Stimulated activated CD8-positive, alpha-beta memory T cell treated with anti-CD3 and anti-CD28 coated beads, Interleukin-4, amount 100 ng/mL, for 24 hours (primary cell): ENCODE measurements at regions not wholly inside any gene's neighbourhood (a gene's known extent, or its start where the extent isn't known, plus 50 kb on each side); places are given as distances from the start of the nearest gene placed in this dataset.
A peak's percentile ranks its signal among the peaks of the same experiment; 100 is the strongest.
"Not testable (repeated sequence)": the region's sequence is repeated elsewhere in the genome, so short reads cannot be mapped to it uniquely, and the experiment has no call there.

Source experiments
- DNase-seq: peaks from one replicate; pipeline ENCODE4 v3.0.0-alpha.2; 2020; ENCODE audit warnings: low read depth

DNA sequence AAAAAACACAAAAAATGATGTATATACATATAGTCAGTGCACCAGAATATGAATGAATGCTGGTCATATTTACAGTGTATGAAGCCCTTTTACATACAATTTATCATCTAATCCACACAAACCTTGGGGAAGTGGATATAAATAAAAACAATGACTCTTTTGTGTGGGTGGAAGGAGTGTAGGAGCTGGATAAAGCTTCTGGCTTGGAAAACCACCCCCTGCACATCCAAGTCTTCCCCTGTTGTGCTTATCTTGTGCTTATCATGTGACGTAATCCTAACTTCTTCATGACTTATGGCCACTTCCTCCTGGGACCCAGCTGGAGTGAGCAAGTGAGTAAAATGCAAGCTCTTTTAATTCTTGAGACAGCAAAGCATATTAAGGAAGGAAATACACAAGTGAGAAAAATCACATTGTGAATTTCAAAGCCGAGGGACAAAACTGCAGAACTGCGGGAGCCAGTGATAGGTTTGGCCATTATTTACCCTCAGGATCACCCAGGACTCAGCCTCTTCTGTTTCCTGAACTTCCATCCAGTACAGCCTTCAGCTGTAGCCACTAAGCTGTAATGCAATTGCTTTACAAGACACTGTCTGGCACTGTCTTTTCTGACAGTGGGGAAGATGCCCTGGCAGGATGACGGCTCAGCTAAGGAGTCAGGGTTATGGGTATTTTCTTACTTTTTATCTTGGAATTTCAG, 104.0 kb upstream of the PPM1J start:
- no peak for DNase-seq

DNA sequence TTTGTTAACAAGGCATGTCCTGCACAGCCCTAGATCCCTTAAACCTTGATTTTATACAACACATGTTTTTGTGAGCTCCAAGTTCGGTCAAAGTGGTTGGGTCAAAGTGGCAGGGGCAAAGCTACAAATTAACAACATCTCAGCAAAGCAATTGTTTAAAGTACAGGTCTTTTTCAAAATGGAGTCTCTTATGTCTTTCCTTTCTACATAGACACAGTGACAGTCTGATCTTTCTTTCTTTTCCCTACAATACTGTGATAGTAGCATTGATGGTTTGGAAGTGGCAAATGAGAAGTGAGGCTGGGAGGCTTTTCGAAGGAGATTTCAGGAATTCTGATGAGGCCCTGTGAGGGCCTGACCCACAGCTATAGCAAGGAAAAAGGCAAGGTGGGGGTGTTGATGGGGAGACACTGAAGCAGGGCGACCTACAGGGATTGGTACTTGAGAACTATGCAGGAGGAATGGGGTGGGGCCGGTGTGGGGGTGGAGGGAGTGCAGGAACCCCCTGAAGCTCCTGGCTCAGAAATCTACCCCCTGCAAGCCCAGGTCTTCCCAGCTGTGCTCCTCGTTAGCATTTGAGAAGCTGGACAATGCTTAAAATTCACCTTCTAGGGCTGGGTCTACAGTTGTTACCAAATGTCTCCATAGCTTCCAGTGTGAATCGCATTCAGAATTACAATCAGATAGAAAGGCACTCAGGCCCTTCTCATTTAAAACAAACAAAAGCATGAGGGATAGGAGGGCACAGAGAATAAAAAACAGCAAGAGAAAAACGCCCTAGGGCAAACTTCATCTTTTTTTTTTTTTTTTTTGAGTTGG, 102.6 kb upstream of the PPM1J start:
- DNase-seq: no peak

DNA sequence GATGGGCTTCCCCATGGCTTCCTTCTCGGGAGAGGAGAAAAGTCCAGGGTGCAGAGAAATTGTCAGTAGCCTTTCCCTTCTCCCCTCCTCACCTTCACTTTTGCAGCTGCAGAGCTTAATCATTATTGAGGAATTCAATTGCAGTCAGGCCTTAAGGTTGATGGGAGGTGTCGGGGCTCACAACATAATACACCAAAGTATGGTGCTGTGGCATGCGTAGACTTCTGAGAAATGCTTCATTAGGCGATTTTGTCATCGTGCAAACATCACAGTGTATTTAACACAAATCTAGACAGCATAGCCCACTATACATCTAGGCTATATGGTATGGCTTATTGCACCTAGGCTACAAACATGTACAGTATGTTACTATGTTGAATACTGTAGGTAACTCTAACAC, 100.2 kb upstream of the PPM1J start:
- DNase-seq: no peak

DNA sequence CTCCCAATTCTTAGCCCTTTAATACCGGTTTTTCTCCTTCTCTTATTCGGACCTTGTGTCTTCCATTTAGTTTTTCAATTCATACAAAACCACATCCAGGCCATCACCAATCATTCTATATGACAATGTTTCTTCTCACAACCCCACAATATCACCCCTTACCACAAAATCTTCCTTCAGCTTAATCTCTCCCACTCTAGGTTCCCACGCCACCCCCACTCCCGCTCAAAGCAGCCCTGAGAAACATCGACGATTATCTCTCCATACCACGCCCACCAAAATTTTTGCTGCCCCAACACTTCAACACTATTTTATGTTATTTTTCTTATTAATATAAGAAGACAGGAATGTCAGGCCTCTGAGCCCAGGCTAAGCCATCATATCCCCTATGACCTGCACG, 99.5 kb upstream of the PPM1J start:
- DNase-seq: not testable (repeated sequence)

DNA sequence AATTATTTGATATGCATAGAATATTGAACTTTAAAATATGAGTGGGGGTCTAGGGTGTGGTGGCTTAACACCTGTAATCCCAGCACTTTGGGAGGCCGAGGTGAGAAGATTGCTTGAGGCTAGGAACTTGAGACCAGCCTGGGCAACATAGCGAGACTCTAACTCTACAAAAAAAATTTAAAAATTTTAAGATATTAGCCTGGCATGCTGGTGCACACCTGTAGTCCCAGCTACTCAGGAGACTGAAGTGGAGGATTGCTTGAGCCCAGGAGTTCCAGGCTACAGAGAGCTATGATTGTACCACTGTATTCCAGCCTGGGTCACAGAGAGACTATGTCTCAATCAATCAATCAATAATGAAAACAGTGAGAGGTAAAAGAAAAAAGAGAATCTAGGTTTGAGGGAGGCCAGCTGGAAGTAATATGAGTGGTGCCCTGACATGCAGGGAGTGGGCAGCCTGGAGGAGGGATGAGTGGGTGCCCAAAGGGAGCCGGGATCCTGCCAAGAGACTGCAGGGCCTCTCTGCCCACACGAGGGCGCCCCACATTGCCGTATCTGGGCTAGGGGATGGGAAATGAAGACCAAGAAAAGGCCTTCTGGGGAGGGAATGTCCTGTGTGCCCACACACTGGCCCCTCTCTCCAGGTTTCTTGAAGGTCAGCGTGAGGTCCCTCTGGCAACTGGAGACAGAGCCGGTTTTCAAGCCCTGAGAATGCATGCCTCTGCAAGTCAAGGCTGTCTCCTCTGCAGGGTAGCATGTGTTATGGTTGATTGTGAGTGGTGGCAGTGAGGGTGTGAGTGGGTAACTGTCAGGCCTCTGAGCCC, 93.9 kb upstream of the PPM1J start:
- DNase-seq: peak; percentile 44

DNA sequence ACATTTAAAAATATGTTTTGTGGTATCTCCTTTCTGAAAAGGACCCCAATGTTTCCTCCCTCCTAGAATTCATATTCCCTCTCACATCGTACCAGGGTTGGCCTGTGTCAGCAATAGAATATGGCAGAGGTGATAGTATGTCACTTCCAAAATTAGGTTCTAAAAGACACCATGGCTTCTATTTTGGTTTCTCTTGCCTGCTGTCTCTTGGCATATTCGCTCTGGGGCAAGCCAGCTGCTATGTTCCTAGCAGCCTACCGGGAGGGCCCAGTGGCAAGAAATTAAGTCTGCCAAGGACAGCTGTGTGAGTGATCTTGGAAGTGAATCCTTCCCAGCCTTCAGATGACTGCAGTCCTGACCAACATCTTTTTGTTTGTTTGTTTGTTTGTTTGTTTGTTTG, 92.9 kb upstream of the PPM1J start:
- DNase-seq: no peak

DNA sequence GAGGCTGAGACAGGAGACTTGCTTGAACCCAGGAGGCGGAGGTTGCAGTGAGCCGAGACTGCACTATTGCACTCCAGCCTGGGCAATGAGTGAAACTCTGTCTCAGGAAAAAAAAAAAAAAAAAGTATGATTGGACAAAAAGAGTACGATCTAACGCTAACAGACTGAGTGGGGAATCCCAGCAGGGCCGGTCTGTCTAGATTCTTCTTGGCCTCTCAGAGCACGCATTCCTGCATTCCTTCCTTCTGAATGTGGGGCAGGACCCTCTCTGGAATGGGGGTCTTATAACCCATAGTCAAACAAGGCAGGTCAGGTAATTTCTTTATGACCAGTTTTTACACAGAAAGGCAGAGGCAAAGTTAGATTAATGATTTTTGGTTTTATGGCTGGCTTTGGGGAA, 92.0 kb upstream of the PPM1J start:
- DNase-seq: no peak

DNA sequence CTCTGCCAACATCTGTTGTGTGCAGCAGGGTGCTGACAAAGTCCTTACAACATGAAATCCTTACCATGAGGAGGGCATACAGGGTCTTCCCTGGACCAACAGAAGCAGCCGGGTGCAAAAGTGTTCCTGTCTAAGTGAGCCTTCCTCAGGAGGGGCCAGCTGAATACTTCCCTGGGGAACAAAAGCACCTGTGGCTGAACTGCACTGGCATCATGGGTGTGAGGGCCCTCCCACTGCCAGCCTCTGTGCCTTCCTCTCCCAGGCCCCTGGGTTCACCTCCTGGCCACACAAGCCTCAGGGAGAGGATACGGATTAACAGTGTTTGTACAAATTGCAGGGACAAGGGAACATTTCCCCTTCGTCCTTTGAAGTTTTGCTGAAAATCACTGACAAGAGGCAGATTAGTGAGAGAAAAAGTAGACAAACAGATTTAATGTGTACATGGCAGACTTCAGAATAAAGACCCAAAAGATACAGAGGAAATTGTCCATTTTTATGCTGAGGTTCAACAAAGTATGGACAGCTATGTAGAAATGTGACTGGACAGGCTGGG, 91.0 kb upstream of the PPM1J start:
- DNase-seq: no peak

DNA sequence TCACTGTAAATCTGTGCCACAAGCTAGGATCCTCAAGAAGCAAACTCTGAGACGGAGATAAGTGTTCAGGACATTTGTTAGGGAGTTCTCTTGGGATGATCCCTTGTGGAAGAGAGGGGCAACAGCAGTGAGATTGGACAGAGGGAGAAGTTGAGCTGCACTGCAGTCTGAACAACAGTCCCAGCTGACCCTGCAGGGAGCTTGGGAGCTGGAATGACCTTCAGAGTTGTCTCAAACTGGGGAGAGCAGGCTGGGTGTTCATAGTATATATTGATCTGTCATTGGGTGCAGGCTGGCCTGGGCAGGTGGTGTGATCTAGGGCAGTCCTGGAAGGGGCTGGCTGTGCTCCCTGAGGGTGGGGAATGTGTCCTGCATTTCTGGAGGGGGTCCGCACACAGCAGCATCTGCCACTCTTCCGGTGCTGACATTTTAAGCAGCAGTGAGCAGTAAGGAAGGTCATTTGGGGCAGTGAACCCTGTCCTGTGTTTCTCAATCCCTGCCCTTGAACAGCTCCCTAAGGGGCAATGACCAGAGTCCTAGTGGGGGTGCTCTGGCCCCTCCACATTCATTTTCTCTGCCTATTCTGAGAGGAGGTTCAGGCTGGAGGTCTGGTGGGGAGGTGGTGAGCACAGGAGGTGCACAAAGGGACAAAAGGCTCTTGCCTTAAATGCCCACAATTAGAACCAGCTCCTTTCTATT, 90.2 kb upstream of the PPM1J start:
- no peak for DNase-seq

DNA sequence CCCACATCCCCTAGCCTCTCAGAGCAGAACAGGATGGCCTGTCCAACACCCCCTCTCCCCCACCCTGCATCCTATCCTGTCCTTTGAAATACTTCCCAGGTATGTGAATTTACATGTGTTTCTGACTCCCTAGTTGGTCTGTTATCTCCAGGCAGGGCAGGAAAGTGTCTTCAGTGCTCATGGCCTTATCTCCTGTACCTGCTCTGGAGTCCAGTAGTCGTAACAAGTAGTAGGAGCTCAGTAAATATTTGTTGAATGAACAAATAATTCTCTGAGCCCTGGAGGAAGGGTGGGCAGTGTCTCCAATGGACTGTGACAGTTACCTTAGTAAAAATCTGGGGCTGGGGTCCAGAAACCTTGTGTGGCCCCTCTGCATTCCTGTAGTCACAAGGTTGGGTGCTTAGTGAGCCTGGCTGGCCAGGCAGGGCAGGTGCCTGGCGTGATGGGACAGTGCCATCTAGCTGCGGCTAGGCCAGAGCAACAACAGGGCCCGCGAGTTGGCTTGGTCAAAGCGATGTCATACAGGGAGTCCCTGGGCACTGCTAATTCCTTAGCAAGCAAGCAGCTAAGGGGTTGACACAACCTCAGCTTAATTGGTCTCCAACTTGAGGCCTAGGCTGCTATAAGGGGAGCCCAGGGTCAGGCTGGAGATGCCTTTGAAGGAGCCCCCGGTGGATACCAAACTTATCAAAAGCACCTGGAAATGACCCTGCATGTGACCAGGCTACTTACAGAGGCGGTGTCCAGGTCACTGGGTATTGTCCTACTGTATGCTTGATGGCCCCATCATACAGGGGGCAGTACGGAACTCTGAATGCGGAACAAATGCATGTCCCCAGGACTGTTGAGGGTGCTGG, 89.0 kb upstream of the PPM1J start:
- DNase-seq: peak; percentile 19

DNA sequence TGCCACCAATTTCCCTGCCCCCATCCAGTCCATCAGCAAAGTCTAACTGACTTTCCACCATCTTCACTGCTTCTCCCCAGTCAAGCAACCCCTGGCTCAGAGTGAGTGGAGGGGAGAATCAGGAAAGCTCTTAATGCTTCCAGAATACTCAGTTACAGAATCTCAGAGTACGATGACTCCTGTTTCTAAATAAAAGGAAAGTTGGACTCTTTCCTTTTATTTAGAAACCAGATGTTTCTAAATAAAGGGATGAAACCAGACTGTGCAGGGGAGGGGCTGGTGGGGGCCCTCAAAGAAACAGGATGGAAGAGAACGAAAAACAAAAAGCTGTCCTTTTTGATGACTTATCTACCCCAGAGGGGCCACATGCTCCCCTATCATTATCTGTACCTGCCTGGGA, 85.2 kb upstream of the PPM1J start:
- DNase-seq: no peak

DNA sequence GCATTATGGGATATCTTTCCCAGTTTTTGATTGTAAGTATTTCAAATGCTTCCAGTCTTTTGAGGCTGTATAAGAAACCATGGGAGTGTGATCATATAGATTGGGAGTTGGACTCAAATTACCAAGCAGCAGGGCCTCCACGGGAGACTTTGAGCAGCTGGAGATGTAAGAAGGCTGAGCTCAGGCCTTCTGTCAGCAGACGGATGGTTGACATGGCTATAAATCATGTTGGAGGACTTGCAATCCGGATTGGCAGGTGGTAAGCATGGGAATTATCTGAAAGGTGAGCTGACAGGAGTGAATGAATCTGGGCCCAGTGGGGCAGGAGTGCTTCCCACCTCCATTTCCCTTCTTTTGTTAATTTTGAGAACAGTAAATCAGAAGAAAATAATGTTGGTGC, 83.2 kb upstream of the PPM1J start:
- no peak for DNase-seq

DNA sequence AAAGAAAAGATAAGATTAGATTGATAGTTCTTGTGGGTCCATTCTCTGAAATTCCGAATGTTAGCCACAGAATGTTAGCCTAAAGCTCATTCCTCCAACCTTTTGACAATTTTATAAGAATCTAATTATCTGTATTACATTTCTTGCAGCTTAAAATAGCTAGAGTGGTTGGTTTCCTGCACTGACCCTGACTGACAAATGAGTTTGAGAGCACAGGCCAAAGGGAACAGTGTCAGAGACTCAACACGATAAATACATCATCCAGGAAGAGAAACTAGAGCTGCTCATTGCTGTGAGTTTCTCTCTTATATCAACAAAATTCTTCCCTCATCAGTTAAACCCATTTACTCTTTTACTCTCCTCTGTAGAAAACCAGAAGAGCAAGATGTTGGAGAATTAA, 82.1 kb upstream of the PPM1J start:
- no peak for DNase-seq

DNA sequence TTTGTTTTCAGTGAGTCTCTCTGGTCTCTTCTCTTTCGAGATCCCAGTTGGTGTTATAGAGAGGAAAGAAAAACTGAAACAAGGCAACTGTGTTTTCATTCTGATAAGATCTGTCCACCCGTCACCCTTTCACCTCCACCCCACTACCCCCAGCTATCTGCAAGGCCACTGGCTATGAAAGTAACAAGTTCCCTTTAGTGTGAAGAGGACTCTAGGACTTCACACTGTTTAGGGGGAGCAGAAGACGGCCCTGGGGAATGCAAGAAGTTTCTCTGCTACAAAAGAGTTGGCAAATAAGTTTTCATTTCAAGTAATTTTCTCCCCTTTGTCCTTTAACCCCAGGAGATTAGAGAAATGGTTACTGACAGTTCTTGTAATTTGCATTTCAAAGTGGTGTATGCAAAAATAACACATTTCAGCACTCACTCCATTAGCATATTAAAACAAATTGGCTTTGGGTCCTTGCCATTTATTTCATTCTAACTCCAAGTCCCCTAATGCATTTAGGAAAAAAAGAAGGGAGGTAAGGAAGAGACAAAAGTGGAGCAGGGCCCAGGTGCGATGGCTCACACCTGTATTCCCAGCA, 79.6 kb upstream of the PPM1J start:
- DNase-seq: no peak

DNA sequence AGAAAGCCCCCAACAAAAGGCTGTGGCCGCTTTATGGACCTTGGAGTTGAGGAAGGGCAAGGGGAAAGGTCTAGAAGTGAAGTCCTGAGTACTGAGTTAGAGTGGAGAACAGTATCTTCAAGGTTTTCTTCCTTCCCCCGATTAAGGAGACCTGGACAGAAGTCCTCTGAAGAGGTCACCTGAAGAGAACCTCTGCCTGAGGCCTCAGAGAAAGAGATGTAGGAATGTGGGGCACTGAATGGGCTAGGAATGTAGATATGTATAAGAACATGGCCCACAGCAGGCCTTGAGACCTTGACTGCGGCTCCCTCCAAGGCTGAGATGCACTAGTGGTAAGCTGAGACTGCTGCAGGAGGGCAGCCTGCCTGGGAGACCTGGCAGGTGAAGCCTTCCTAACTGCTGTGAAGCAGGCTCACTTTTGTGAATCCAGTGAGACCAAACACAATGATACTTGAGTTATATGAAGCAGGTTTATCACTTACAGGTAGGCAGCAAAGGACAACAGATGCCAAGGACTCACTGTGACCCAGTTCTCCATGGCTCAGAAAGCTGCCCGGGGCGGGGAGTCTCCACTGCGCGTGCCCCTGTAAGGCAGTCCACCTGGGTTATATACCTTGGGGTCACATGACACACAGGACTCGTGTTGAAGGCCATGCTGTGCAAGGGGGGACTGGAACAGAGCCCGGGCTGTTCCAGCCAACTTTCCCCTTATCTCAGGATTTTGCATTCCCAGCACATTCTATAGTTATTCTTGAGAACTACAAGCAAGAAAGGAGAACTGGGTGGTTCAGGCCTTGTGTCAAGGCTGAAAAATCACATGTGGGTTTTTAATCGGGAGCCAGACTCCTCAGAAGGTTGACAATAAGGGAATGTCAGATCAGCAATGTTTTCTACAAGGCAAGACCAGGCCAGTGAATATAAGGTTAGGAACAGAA, 78.8 kb upstream of the PPM1J start:
- no peak for DNase-seq

DNA sequence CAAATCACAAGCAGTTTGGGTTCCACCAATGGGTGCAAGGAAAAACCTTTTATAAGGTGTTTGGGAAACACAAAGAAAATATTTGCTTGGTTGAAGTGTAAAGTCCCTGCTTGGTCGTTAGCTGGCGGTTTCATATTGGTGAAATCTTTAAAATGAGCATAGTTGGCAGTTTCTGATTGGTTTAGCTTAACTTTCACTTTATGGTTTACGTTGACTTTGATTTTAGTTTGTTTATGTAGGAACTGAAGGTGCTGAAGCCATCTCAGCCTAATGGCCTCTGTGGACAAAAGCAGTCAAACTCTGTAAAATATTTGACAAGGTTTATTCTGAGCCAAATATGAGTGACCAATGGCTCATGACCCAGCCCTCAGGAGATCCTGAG, 76.6 kb upstream of the PPM1J start:
- DNase-seq: no peak

DNA sequence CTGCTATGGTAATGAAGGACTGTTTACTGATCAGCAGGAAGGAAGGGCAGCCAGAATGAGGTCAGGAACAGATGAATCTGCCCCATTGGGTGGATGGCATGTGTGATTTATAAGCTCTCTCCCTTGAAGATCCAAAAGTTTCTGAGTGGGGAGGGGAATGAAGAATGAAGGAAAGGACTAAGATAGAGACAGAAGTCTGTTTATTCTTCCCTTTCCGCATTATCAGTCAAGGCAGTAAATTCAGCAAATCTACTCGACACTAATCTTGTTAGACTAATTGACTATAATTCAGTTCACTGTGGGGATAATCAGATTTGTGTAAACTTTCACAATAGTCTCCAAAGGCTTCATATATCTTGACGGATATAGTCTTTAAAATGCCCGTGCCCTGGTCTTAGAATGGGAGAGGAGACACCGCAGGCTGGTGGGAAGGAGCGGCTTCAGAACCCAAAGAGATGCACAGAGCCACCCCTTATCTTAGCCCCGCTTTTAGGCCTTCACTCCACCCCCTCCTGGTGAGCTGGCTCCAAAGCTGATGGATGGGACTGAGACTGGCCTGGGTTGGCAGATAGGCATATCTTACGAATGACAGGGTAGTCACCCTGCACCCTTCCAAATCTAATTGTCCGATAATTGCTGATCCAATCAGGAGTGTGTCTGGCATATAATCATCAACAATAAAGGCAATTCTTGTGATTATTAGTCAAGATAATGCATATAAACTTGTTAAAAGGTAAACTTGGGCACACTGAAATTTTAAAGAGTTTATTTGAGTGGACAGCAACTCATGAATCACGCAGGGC, 76.0 kb upstream of the PPM1J start:
- no peak for DNase-seq

DNA sequence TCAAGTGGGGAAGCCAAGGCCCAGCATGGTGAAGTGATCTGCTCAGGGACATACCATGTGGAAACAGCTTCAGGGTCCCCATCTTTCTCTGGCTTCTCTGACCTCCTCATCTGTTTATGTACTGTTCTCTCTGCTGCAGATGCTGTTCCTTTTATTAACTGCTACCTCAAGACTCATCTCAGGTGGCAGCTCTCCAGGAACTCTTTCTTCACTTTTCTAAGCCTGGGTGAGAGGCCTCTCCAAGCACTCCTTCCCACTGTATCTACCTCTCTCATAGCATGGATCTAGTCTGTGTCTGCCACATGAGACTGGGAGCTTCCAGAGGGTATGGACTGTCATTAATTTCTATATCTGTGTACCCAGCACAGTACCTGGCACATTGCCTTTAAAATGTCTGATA, 73.4 kb upstream of the PPM1J start:
- no peak for DNase-seq

DNA sequence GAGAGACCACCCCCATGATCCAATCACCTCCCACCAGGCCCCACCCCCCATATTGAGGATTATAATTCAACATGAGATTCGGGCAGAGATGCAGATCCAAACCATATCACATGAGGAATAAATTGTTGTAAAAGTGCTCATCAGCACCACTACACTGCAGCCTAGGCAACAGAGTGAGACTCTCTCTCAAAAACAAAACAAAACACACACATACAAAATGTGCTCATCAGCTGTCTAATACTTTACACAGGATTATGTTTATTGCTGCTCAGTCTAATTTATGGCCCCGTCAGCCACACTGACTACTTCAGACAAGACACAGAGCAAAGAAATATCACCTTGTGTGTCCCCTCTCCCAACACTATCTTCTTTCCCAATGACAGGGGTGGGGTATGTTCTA, 72.9 kb upstream of the PPM1J start:
- no peak for DNase-seq
